ENCODE measurements at regions not wholly inside any gene's neighbourhood (a gene's known extent, or its start where the extent isn't known, plus 50 kb on each side); places are given as distances from the start of the nearest gene placed in this dataset.
A peak's percentile ranks its signal among the peaks of the same experiment; 100 is the strongest.

DNA sequence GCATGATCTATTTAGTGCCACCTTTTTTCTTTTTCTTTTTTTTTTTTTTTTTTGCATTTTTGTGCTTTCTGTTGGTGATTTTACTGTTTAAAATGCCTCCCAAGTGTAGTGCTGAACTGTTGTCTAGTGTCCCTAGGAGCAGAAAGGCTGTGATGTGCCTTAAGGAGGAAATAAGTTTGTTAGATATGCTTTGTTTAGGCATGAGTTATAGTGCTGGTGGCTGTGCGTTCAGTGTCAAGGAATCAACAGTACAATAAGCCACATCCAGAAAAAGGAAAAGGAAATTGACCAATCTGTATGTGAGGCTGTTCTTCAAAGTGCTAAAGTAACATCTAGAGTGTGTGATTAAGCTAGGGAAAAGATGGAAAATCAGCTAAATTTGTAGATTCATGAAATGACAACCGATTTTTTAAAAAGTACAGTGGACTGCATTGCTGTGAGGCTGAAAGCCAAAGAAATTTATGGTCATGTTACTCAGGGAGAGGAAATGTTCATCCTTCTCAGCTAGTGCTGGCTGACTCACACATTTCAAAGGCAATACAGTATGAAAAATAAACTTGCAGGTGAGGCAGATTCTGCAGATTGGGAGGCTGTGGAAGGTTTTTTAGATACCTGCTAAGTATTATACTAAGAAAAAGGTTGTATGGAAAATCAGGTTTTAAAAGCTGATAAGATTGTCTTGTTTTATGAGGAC is 122.7 kb upstream of the ADCY1 start:
- DNase-seq (ENCODE audit: low read depth in 1 of 2, low spot score in 1 of 2) = no peak
- Histone ChIP-seq H3K27me3 (no peaks in the 10 kb centered on the region), H3K4me3 (no peak overlapping the region), H3K27ac (no peak overlapping the region), H3K36me3 (no peaks in the 10 kb centered on the region), H3K9me3 (ENCODE audit: low read depth) (no peaks in the 10 kb centered on the region), H3K4me1 (ENCODE audit: low read depth) (no peaks in the 10 kb centered on the region)
- TF ChIP-seq, protein P1, sequence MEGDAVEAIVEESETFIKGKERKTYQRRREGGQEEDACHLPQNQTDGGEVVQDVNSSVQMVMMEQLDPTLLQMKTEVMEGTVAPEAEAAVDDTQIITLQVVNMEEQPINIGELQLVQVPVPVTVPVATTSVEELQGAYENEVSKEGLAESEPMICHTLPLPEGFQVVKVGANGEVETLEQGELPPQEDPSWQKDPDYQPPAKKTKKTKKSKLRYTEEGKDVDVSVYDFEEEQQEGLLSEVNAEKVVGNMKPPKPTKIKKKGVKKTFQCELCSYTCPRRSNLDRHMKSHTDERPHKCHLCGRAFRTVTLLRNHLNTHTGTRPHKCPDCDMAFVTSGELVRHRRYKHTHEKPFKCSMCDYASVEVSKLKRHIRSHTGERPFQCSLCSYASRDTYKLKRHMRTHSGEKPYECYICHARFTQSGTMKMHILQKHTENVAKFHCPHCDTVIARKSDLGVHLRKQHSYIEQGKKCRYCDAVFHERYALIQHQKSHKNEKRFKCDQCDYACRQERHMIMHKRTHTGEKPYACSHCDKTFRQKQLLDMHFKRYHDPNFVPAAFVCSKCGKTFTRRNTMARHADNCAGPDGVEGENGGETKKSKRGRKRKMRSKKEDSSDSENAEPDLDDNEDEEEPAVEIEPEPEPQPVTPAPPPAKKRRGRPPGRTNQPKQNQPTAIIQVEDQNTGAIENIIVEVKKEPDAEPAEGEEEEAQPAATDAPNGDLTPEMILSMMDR (IDR thresholded peaks at IDR 0.05; ENCODE audit: low read depth, low read length) = no peak

DNA sequence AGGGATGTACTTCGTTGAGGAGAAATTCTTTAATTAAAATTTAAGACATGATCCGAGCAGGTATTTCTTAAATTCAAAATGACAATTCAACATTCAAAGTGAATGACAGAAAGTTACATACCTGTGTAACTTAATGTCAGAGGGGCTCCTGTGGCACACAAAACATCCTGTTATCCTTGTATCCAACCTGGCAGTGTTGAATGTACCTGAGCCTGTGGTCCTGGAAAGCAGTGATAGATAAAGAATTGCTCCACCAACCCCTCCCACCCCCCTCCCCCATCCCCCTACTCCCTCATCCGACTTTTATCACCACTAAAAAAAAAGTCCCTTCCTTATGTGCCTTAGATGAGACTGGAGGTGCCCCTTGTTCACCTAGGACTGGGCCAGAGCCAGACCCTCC is 119.4 kb upstream of the ADCY1 start:
- Histone ChIP-seq H3K9me3 (ENCODE audit: low read depth) (no peaks in the 10 kb centered on the region), H3K36me3 (no peaks in the 10 kb centered on the region), H3K27me3 (no peaks in the 10 kb centered on the region), H3K4me3 (no peak overlapping the region), H3K27ac (no peak overlapping the region), H3K4me1 (ENCODE audit: low read depth) (no peaks in the 10 kb centered on the region)
- TF ChIP-seq, protein P1 (IDR thresholded peaks at IDR 0.05; ENCODE audit: low read depth, low read length) = no peak
- no peak for DNase-seq (ENCODE audit: low read depth in 1 of 2, low spot score in 1 of 2)

DNA sequence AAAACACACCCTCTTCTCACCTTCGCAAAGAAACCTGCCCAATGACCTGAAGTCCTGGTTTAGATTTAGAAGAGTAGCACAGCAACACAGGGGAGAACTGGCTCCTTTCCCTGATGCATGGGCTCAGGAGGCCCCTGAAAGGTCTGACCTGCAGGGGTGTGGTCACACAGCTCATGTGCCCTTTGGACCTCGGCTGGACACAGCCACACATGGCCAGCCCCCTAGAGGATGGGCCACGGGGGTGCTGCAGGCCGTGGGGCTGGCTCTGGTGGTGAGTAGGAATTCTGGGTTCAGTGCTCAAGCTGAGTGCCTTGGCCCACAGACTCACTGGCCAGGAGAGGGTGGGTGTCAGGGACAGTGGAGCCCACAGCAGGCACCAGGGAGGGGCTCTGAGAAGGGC is 118.5 kb upstream of the ADCY1 start:
- Histone ChIP-seq H3K4me3 (no peak overlapping the region), H3K27ac (no peak overlapping the region), H3K4me1 (ENCODE audit: low read depth) (no peaks in the 10 kb centered on the region), H3K27me3 (no peaks in the 10 kb centered on the region), H3K9me3 (ENCODE audit: low read depth) (no peaks in the 10 kb centered on the region), H3K36me3 (no peaks in the 10 kb centered on the region)
- TF ChIP-seq, protein P1 (IDR thresholded peaks at IDR 0.05; ENCODE audit: low read depth, low read length) = no peak
- DNase-seq (ENCODE audit: low read depth in 1 of 2, low spot score in 1 of 2) = no peak

DNA sequence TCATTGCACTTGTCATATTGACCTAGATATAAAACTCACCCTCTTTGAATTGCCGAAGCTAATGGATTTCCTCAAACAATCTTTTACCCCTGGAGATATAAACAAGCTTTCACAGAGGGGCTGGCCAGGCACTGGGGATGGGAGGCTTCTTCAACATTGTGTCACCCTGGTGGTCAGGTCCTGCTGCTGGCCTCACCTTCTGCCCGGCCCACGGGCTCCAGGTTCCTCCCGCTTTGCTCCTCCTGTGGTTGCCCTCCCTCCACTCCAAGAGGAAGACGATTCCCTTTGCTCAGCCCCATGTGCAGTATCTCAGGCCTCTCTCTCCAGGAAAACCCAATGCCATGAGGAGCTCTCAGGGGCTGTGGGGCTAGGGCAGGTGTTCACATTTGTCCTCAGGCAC is 118.1 kb upstream of the ADCY1 start:
- H3K27ac ChIP-seq = no peak overlapping the region
- no peak for DNase-seq (ENCODE audit: low read depth in 1 of 2, low spot score in 1 of 2)
- TF ChIP-seq, protein P1 (IDR thresholded peaks at IDR 0.05; ENCODE audit: low read depth, low read length) = no peak

DNA sequence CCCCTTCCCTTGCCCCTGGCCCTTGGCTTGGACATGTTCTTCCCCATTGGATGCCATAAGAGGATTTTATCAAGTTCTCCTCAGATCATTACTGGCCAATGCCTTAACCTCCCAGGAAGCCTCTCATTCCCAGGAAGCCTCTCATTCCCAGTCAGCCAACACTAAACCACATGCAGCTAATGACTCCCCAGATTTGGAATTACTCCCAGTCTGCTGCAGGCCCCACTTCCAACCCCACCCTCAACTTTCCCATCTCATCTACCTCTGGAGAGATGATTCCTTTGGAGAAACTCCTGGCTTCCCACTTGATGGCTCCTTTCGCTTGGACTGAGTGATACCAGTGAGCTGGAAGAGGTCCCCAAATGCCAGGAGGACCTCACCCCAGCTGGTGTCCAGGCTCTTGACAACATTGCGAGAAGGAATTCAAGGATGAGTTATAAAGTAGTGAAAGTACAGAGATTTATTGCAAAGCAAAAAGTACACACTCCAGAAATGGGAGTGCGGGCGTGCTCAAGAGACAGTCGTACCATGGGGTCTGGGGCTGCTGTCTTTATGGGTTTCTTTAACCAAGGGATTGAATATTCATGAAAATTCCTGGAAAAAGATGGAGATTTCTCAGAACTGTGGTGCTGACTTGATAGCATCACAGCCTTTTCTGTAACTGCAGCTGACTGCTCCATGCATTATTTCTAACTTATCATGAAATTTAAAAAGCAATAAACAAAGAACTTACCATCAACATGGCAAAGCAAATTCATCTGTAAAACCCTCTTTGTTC is 117.2 kb upstream of the ADCY1 start:
- TF ChIP-seq, protein P1 (IDR thresholded peaks at IDR 0.05; ENCODE audit: low read depth, low read length) = no peak
- Histone ChIP-seq H3K27ac (no peak overlapping the region), H3K27me3 (no peaks in the 10 kb centered on the region), H3K4me3 (no peak overlapping the region), H3K4me1 (ENCODE audit: low read depth) (no peaks in the 10 kb centered on the region), H3K9me3 (ENCODE audit: low read depth) (no peaks in the 10 kb centered on the region), H3K36me3 (no peaks in the 10 kb centered on the region)
- DNase-seq (ENCODE audit: low read depth in 1 of 2, low spot score in 1 of 2) = peak in 1 of 2 donors; percentile 12

More for the DNA sequence above, 118.1 kb upstream of the ADCY1 start:
- Histone ChIP-seq H3K36me3 (no peaks in the 10 kb centered on the region), H3K4me1 (ENCODE audit: low read depth) (no peaks in the 10 kb centered on the region), H3K27me3 (no peaks in the 10 kb centered on the region), H3K4me3 (no peak overlapping the region), H3K9me3 (ENCODE audit: low read depth) (no peaks in the 10 kb centered on the region)
